HL-60 (cell line): ENCODE measurements at regions not wholly inside any gene's neighbourhood (a gene's known extent, or its start where the extent isn't known, plus 50 kb on each side); places are given as distances from the start of the nearest gene placed in this dataset.

Experiments
- DNase-seq, 2 experiments: peaks; one replicate each; pipeline ENCODE4 v3.0.0-alpha.2; 2010 to 2020; ENCODE audit warnings: low read depth in 1 of 2, low spot score in 1 of 2
- H3K27ac ChIP-seq: fragments of 250-450 bp; sonication (Bioruptor Pico); replicated peaks from 2 replicates; pipeline ENCODE4 v1.5.1; 2020; ENCODE audit warnings: mild to moderate bottlenecking, moderate library complexity
- H3K27me3 ChIP-seq: fragments of 250-450 bp; sonication (Bioruptor Pico); 2 replicates; pipeline ENCODE4 v1.5.1; 2021; ENCODE audit warnings: mild to moderate bottlenecking, moderate library complexity; ENCODE audit not compliant: insufficient read depth, poor library complexity, severe bottlenecking
- H3K4me3 ChIP-seq: replicated peaks from 2 replicates; pipeline ENCODE4 v1.5.1; 2011; ENCODE audit warnings: mild to moderate bottlenecking, control low read depth, low read length; ENCODE audit not compliant: insufficient read depth
- GABPA ChIP-seq: IDR thresholded peaks from 2 replicates; pipeline ENCODE4 v1.6.1; 2012; ENCODE audit warnings: low read depth
- POLR2AphosphoS5 ChIP-seq: IDR thresholded peaks from 2 replicates; pipeline ENCODE4 v1.6.1; 2012; ENCODE audit warnings: low read depth
- SPI1 ChIP-seq: IDR thresholded peaks from 2 replicates; pipeline ENCODE4 v1.6.1; 2012; ENCODE audit warnings: low read depth, mild to moderate bottlenecking, borderline replicate concordance
- TF ChIP-seq, protein P1 (sequence below): IDR thresholded peaks from 2 replicates; pipeline ENCODE4 v1.6.1; 2012; ENCODE audit warnings: low read depth; ENCODE audit not compliant: insufficient replicate concordance
- TF ChIP-seq, protein P2 (sequence below): IDR thresholded peaks from one replicate; pipeline ENCODE4 v1.5.1; 2011; ENCODE audit warnings: low read length, control low read depth, inconsistent platforms; ENCODE audit not compliant: insufficient read depth

DNA sequence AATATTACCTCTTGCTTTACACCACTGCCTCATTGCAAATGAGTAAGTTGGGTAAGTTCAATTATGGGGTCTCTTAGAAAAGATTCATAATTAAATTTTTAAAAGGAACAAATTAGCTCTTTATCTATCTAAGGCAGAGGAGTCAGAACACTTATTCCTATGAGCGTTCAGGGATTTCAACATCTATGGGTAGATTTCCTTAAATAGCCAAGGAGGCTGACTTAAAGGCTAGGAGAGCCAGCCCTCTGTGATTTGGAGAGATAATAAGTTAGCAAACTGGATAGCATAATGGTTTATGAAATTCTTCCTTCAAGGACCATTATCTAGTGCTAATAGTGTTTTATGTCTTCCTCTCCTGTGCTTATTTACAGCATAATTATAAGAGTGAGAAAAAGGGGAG lies 387.7 kb downstream of the STK39 start:
- H3K27ac ChIP-seq: no peak overlapping the region
- no peak overlapping the region for H3K4me3 ChIP-seq
- H3K27me3 ChIP-seq: peaks cover 2% of the 10 kb centered on the region
- TF ChIP-seq GABPA: no peak
- TF ChIP-seq POLR2AphosphoS5: no peak
- TF ChIP-seq, protein P1, sequence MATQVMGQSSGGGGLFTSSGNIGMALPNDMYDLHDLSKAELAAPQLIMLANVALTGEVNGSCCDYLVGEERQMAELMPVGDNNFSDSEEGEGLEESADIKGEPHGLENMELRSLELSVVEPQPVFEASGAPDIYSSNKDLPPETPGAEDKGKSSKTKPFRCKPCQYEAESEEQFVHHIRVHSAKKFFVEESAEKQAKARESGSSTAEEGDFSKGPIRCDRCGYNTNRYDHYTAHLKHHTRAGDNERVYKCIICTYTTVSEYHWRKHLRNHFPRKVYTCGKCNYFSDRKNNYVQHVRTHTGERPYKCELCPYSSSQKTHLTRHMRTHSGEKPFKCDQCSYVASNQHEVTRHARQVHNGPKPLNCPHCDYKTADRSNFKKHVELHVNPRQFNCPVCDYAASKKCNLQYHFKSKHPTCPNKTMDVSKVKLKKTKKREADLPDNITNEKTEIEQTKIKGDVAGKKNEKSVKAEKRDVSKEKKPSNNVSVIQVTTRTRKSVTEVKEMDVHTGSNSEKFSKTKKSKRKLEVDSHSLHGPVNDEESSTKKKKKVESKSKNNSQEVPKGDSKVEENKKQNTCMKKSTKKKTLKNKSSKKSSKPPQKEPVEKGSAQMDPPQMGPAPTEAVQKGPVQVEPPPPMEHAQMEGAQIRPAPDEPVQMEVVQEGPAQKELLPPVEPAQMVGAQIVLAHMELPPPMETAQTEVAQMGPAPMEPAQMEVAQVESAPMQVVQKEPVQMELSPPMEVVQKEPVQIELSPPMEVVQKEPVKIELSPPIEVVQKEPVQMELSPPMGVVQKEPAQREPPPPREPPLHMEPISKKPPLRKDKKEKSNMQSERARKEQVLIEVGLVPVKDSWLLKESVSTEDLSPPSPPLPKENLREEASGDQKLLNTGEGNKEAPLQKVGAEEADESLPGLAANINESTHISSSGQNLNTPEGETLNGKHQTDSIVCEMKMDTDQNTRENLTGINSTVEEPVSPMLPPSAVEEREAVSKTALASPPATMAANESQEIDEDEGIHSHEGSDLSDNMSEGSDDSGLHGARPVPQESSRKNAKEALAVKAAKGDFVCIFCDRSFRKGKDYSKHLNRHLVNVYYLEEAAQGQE: no peak
- TF ChIP-seq, protein P2, sequence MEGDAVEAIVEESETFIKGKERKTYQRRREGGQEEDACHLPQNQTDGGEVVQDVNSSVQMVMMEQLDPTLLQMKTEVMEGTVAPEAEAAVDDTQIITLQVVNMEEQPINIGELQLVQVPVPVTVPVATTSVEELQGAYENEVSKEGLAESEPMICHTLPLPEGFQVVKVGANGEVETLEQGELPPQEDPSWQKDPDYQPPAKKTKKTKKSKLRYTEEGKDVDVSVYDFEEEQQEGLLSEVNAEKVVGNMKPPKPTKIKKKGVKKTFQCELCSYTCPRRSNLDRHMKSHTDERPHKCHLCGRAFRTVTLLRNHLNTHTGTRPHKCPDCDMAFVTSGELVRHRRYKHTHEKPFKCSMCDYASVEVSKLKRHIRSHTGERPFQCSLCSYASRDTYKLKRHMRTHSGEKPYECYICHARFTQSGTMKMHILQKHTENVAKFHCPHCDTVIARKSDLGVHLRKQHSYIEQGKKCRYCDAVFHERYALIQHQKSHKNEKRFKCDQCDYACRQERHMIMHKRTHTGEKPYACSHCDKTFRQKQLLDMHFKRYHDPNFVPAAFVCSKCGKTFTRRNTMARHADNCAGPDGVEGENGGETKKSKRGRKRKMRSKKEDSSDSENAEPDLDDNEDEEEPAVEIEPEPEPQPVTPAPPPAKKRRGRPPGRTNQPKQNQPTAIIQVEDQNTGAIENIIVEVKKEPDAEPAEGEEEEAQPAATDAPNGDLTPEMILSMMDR: no peak
- TF ChIP-seq SPI1: no peak
- DNase-seq: no peak

DNA sequence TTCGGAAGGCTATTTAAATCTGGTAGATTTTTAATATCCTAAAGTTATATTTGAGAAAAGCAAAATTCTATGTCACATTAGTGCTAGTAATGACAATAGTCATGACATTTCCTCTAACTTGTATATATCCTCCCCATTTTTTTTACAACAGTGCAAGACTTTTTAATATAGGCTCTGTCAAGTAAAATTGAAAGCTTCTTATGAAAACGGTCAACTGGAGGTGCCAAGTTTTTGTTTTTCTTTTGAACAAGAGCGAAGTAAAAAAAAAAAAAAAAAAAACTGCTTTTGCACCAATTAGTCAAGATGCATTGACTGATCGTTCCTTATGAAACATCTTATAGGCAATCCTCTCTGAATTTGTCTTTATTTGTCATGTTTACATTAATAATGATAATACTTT lies 389.3 kb downstream of the STK39 start:
- Histone ChIP-seq H3K27me3 (peaks cover 4% of the 10 kb centered on the region), H3K27ac (no peak overlapping the region), H3K4me3 (no peak overlapping the region)
- TF ChIP-seq, protein P2: no peak
- TF ChIP-seq, protein P1: no peak
- TF ChIP-seq SPI1 (no peak), POLR2AphosphoS5 (no peak), GABPA (no peak)
- DNase-seq: no peak

DNA sequence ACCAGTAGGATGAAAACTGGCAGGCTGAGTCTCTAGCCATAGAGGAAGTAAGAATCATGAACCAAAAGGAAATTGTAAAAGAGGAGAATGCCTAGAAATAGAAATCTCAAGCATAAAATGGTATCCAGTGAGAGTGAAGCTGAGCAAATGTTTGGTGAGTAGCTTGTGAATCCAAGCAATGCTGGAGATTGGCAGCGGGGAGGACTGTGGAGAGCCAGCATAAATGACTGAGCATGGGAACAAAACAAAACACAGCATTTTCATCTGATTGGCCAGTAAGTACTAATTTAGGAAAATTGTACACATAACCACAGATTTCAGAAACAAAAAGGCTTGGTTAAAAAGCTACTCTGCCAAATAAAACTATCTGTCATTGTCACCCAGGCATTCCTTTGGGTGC lies 390.0 kb downstream of the STK39 start:
- Histone ChIP-seq H3K27me3 (peaks cover 4% of the 10 kb centered on the region), H3K4me3 (no peak overlapping the region), H3K27ac (no peak overlapping the region)
- no peak for DNase-seq
- TF ChIP-seq SPI1 (no peak), GABPA (no peak), POLR2AphosphoS5 (no peak)
- TF ChIP-seq, protein P2: no peak
- TF ChIP-seq, protein P1: no peak
